HG02678 (cell line): ENCODE measurements at regions not wholly inside any gene's neighbourhood (a gene's known extent, or its start where the extent isn't known, plus 50 kb on each side); places are given as distances from the start of the nearest gene placed in this dataset.

ENCODE experiments used
- ATAC-seq: cut with Tn5 transposase; IDR thresholded peaks from one replicate; pipeline ENCODE4 v1.9.1; 2021; ENCODE audit warnings: mild to moderate bottlenecking, moderate library complexity; ENCODE audit not compliant: unreplicated experiment

- ATAC-seq: peak; percentile 71
Observed at GRCh38 chr14:82414853-82415539, 881.3 kb upstream of the SEL1L start.

- ATAC-seq: no peak
Observed at GRCh38 chr14:82419933-82420332, 886.3 kb upstream of the SEL1L start.

- no peak for ATAC-seq
Observed at GRCh38 chr14:82420871-82421270, 887.2 kb upstream of the SEL1L start.

- no peak for ATAC-seq
Observed at GRCh38 chr14:82421286-82421685, 887.6 kb upstream of the SEL1L start.

DNA sequence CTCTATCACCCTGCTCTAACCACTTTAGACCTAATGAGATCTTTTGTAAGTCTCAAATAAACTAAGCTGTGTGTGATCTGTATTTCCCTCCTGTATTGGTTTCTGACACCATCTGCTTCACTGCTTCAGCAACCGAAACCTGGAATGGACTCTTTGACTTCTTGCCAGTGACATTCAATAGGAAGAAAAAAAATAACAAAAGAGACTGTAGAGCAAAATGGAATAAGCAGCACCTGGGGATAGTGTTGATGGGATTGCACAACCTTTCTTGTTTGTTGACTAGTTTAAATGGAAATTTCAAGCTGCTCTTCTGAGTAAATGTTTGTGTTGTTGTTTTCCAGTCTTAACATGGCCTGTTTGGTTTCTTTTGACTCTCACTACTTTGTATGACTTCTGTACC, 888.6 kb upstream of the SEL1L start:
- ATAC-seq: no peak

GRCh38 chr14:82425261-82425660, 891.6 kb upstream of the SEL1L start:
- ATAC-seq: no peak

- no peak for ATAC-seq
Observed at GRCh38 chr14:82431031-82431430, 897.4 kb upstream of the SEL1L start.

DNA sequence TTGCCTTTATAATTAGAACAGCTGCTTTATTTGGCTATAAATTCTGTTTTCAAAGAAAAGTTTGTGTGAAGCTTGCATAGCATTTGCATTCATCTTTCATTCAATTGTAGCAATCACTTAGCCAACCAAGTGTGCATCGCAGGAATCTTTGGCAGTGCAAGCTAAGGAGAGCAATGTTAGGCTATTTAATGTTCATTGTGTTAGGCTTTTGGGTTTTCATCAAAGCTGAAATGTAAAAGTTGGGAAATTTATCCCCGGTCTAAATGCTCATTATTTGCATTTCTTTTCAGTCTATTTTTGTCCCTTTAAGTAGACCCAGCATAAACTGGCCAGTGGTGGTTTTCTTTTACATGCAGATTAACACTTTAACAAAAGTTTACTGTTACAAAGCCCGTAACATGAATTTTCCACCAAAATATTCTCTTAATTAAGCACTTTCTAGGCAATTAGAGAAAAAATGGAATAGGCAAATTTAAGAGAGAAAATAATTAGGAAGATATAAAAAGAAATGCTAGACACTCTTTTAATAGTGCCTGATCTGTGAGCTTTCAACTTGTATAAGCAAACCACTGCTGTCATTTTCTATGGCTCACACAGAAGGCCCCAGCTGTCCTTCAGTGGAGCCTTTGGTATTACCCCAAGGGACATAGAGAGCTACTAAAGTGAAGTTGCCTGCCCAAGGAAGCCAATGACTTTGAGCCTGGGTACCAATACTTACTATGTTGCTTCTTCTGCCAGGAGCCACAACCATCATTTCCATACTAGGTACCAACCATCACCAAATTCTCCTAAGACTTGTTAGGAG, 898.9 kb upstream of the SEL1L start:
- no peak for ATAC-seq

GRCh38 chr14:82438436-82438835, 904.8 kb upstream of the SEL1L start:
- no peak for ATAC-seq

- ATAC-seq: no peak
Observed at GRCh38 chr14:82441270-82441669, 907.6 kb upstream of the SEL1L start.

DNA sequence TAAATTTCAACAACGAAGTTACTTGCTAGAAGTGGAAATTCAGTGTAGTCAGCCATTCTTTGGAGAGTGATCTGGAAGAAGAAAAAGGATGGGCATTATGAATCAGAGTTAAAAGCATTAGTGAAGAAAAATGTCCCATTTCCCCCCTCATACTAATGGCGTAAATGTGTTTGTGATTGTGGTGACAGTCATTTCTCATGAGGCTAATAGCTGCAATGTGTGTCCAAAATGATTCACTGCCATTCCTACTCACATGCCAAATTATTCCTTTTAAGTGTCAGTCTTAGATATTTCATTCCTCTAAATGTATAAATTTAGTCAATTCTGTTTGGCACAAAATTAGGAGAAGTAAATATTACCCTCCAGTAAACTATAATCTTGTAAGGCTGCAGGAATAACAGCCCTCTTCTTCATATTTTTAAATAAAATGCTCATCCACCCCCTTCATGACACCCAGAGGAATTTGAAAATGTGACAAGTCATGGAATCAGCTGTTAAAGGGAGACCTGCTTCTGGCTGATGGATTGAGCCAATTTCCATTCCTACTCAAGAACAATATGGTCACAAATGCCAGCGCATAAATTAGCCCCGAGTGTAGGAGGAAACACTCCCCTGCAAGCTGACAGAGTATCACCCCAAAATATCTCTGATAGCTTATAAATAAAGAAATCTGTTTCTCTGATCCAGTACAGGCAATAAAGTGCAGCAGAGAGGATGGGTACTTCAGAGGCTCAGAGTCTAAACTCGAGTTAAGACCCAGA, 912.3 kb upstream of the SEL1L start:
- ATAC-seq: no peak

GRCh38 chr14:82447586-82447985, 913.9 kb upstream of the SEL1L start:
- no peak for ATAC-seq

DNA sequence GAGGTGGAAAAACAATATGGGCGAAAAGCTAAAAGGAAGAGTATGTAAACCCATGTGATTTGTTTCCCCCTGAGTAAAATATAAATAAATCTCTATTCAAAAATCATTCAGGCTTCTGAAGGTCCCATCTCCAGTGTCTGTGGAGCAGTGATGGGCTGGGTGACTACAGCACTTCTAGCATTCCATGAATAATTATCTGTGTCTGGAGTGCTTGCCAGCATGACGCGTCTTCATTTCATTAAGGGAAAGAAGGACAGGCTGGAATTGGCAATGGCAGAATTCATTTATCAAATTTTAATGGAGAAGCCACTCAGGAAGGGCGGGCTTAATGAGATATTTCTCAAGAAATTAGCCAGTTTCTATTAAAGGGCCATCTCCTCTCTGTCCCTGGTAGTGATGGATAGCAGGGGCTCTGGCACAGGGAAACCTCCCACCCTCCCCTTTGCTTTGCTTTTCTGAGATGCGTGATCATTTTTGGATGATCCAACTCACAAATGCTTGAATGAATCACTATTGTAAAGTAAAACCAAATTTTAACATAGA, 916.3 kb upstream of the SEL1L start:
- no peak for ATAC-seq

DNA sequence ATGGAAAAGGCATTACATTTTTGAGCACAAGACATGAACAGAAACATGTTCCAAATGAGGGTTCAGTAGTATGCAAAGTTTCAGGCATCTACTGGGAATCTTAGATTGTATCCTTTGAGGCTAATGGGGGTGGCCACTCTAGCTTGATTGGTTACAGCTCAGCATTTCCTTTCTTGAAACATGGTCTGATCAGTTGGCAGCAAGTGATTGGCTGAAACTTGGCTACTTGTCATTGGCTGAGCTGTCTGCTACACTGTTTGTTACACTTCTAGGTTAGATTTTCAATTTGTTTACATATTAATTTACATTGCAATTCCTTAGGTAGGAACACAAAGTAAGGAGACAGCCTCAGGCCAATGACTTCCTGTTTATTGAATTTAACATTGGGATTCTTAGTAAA, 918.0 kb upstream of the SEL1L start:
- ATAC-seq: no peak

DNA sequence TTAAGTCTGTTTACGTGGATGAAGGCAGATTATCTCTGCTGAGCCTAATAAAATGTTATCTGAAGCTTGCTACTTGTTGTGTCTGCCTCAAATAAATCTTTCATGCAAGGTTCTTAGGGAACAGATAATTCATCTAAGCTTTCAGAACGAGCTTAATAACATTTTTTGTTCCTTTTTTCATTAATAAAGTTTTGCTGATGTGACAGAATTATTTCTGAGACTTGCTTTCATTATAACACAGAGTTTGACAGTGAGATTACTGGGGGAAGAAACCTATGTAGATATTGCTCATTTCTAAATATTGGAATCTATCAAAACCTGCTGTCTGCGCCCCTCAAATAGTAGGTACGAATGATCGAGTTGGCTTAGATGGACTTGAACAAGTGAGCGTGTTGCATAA, 948.7 kb upstream of the SEL1L start:
- ATAC-seq: no peak

DNA sequence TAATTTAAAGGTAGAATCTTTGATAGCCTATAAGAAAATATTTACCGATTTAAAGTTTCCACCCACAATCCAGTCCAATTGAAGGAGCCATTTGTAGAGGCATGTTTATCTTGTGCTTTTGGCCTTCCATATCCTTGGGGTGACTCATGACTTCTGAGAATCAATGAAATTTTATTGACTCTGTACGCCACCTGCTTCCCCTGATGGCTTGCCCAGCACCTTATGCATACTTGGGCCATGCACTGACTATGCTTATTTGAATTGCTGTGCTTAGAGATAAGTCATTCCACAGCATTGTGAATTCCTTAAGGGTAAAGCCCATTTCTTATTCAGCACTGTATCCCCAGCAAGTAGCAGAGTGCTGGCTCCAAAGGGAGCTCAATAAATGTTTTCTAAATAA, 954.8 kb upstream of the SEL1L start:
- no peak for ATAC-seq

DNA sequence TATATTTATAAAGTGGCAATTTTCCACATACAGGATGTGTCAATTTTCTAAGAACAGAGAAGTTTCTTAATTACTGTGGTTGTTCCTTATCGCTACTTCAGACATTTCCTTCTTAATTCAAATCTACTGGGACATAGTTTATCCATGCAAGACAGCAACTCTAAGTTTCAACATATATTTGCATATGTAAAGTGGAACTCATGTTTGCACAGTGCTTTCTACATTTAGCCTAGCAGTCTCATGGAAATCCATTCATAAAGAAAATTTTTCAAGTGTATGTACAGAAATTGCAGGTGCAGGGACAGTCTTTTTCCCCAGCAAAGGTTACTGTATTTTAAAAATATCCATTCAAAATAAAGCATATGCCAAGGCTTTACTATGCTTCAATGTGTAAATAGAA, 956.7 kb upstream of the SEL1L start:
- no peak for ATAC-seq

DNA sequence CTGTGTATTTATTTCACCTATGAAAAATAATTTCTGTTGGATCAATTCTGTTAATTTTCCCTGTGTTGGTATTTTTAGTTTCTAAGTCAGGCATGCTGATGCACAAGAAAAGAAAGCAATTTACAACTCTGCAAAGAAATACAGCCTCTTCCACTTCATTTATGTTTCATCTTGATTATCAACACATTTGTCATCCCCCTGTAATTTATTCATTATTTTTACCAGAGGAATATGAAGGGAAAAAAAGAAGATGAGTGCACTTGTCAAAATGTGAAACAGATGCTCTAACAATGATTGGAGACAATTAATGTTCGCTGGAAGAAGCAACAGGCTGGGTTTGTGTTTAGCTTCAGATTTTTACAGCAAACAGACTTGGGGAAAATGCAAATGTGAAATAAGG, 958.5 kb upstream of the SEL1L start:
- no peak for ATAC-seq

GRCh38 chr14:82500222-82500621, 966.6 kb upstream of the SEL1L start:
- no peak for ATAC-seq

DNA sequence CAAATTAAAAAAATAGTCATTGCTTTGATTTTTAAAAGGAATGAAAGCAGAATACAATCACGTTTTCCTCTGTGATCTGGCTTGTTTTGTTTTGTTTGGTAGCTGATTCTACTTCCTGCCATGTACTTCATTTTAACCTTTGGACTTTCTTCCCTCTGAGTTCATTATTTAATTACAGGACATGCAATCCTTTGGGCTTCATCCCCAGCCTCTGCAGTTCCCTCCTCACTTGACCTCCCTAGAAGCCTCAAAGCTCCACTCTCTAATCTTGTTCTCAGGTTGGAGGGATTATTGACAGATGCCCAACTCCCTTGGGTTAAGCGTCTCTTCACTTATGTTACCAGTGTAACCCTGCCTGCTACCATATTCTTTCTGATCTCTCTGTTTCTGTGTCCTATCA, 967.9 kb upstream of the SEL1L start:
- ATAC-seq: no peak

- no peak for ATAC-seq
Observed at GRCh38 chr14:82502043-82502442, 968.4 kb upstream of the SEL1L start.

DNA sequence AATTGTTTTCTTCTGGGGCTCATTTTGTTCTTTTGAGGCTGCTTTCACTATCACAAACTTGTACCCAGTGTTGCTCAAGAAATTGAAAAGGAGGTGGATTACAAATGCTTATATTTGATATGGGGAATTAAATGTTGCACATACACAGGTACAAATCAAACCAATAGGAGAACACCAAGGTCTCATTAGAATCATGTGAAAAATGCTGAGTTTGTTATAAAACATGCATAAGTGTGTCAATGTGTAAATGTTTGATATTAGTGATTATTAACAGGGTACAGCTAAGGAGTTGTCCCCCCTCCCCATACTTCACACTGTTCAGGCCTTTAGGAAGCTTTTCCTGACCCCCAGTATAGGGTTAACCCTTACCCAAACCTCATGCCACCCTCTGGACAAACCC, 971.2 kb upstream of the SEL1L start:
- ATAC-seq: no peak
